ENCODE measurements at regions not wholly inside any gene's neighbourhood (a gene's known extent, or its start where the extent isn't known, plus 50 kb on each side); places are given as distances from the start of the nearest gene placed in this dataset.

GRCh38 chr12:124658302-124658701 is 90.9 kb upstream of the NCOR2 start:
- TF ChIP-seq CTCF (IDR thresholded peaks at IDR 0.05; ENCODE audit: low read depth, low read length, poor library complexity, severe bottlenecking) (no peak), EZH2phosphoT487 (IDR thresholded peaks at IDR 0.05; ENCODE audit: borderline replicate concordance, low read length) (no peak)

Measured in DOHH2 (cell line).